Keratinocyte (primary cell): ENCODE measurements at regions not wholly inside any gene's neighbourhood (a gene's known extent, or its start where the extent isn't known, plus 50 kb on each side); places are given as distances from the start of the nearest gene placed in this dataset.

ENCODE experiments used
- DNase-seq: peaks from one replicate; pipeline ENCODE4 v3.0.0-alpha.2; 2011; ENCODE audit warnings: low read depth, missing footprints, low spot score
- FAIRE-seq: peaks from 2 replicates; lab custom pipeline; 2011; peaks lifted over from hg19 to GRCh38; lab: Jason Lieb, UNC
- H2AFZ ChIP-seq: 2 replicates; pipeline ENCODE4 v1.6.0; 2012; ENCODE audit warnings: low read length, control low read depth, inconsistent platforms; ENCODE audit not compliant: control insufficient read depth
- H3K27ac ChIP-seq: 2 replicates; pipeline ENCODE4 v1.5.1; 2011; ENCODE audit warnings: low read length; ENCODE audit not compliant: control insufficient read depth, insufficient read depth
- H3K27me3 ChIP-seq: 3 replicates; pipeline ENCODE4 v1.6.0; 2011; ENCODE audit warnings: low read length; ENCODE audit not compliant: control insufficient read depth, insufficient read depth; ENCODE audit errors: extremely low read depth
- H3K36me3 ChIP-seq, 2 experiments: 2 replicates in 1 of 2; 3 replicates in 1 of 2; pipeline ENCODE4 v1.5.1; 2011; ENCODE audit warnings: low read length in 2 of 2, mild to moderate bottlenecking in 1 of 2; ENCODE audit not compliant: control insufficient read depth in 2 of 2, insufficient read depth in 2 of 2; ENCODE audit errors: extremely low read depth in 1 of 2
- H3K4me1 ChIP-seq: 3 replicates; pipeline ENCODE4 v1.5.1; 2011; ENCODE audit warnings: low read length; ENCODE audit not compliant: control insufficient read depth, insufficient read depth; ENCODE audit errors: extremely low read depth
- H3K4me2 ChIP-seq: 3 replicates; pipeline ENCODE4 v1.6.0; 2011; ENCODE audit warnings: low read depth, low read length; ENCODE audit not compliant: control insufficient read depth, insufficient read depth; ENCODE audit errors: extremely low read depth
- H3K4me3 ChIP-seq, 3 experiments: fragments of 200-600 bp in 1 of 3; sonication (generic) in 1 of 3; 2 replicates in 2 of 3; 3 replicates in 1 of 3; pipeline ENCODE4 v1.5.1; 2011 to 2016; ENCODE audit warnings: low read length in 3 of 3, mild to moderate bottlenecking in 3 of 3, control low read depth in 2 of 3, inconsistent platforms in 1 of 3, low read depth in 1 of 3, mixed read lengths in 1 of 3, mixed run types in 1 of 3, moderate library complexity in 1 of 3; ENCODE audit not compliant: control insufficient read depth in 2 of 3, insufficient read depth in 2 of 3; ENCODE audit errors: extremely low read depth in 1 of 3
- H3K79me2 ChIP-seq: 2 replicates; pipeline ENCODE4 v1.6.0; 2012; ENCODE audit warnings: low read length; ENCODE audit not compliant: control insufficient read depth, insufficient read depth
- H3K9ac ChIP-seq: 3 replicates; pipeline ENCODE4 v1.6.0; 2011; ENCODE audit warnings: low read length; ENCODE audit not compliant: control insufficient read depth, insufficient read depth; ENCODE audit errors: extremely low read depth
- H3K9me1 ChIP-seq: 3 replicates; pipeline ENCODE4 v1.6.0; 2011; ENCODE audit warnings: low read length; ENCODE audit not compliant: control insufficient read depth, insufficient read depth; ENCODE audit errors: extremely low read depth
- H3K9me3 ChIP-seq: 2 replicates; pipeline ENCODE4 v1.5.1; 2012; ENCODE audit warnings: low read depth, low read length; ENCODE audit not compliant: control insufficient read depth
- H4K20me1 ChIP-seq: 3 replicates; pipeline ENCODE4 v1.6.0; 2011; ENCODE audit warnings: low read length; ENCODE audit not compliant: control insufficient read depth, insufficient read depth; ENCODE audit errors: extremely low read depth
- CTCF ChIP-seq, 3 experiments: IDR thresholded peaks in 1 of 3; conservative IDR thresholded peaks in 1 of 3; optimal IDR thresholded peaks in 1 of 3; 2 replicates in 2 of 3; 3 replicates in 1 of 3; pipeline versions ENCODE3 to v1.5.1; 2011; ENCODE audit warnings: low read length in 3 of 3, mild to moderate bottlenecking in 3 of 3, moderate library complexity in 2 of 3, control low read depth in 1 of 3, inconsistent platforms in 1 of 3; ENCODE audit not compliant: insufficient read depth in 2 of 3; ENCODE audit errors: extremely low read depth in 1 of 3
- EZH2 ChIP-seq: IDR thresholded peaks from one replicate; pipeline ENCODE4 v1.6.1; 2012; ENCODE audit warnings: inconsistent platforms, mild to moderate bottlenecking, low read length, moderate library complexity
- dilution Hi-C: fragments of 300-500 bp; cut with MboI; formaldehyde crosslinking; loops from one replicate; pipeline ENCODE4 v1.7.0; 2020; ENCODE audit warnings: low sequenced_read_pairs; ENCODE audit not compliant: extremely low pct_ligation_motif_present

DNA sequence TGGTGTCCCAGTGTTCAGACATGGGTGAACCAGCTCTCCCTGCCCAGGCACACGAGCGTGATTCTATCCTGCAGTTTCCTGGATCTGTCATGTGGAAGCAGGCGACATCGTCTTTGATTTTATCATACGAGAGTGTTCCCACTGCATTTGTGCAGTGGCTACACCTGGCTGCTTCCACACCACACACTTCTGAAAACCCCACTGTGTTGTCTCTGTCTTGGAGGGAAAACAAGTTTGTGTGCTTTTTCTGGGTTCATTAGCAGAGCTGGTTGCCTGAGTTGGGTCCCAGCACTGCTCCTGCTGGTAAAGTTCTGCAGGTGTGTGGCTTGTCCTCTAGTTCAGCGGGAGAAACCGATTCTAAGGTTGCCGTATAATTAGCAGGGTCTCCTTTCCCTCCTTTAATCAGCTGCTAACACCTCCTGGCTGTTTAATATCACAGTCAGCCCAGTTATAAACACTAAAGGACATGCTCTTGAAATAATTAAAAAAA lies 58.5 kb upstream of the TWIST2 start:
- no peak for DNase-seq
- no peaks in the 10 kb centered on the region for H4K20me1 ChIP-seq
- dilution Hi-C loops = no loop called here
- FAIRE-seq = no peak
- no peaks in the 10 kb centered on the region for H3K79me2 ChIP-seq
- no peak overlapping the region for H3K4me2 ChIP-seq
- no peaks in the 10 kb centered on the region for H3K9me1 ChIP-seq
- H3K4me3 ChIP-seq = no peak overlapping the region
- H2AFZ ChIP-seq = no peak overlapping the region
- H3K27ac ChIP-seq = no peak overlapping the region
- no peaks in the 10 kb centered on the region for H3K36me3 ChIP-seq
- TF ChIP-seq CTCF (optimal IDR thresholded peaks at IDR 0.05 in 1 of 3, IDR thresholded peaks at IDR 0.05 in 1 of 3, conservative IDR thresholded peaks at IDR 0.05 in 1 of 3; ENCODE audit: extremely low read depth in 1 of 3, insufficient read depth in 2 of 3, low read length in 3 of 3) (no peak), EZH2 (no peak)
- H3K9me3 ChIP-seq = no peaks in the 10 kb centered on the region
- no peaks in the 10 kb centered on the region for H3K4me1 ChIP-seq
- H3K27me3 ChIP-seq = peaks cover 3% of the 10 kb centered on the region
- H3K9ac ChIP-seq = no peak overlapping the region

GRCh38 chr2:238790126-238790832 lies 57.6 kb upstream of the TWIST2 start:
- no peak overlapping the region for H3K4me2 ChIP-seq
- no peaks in the 10 kb centered on the region for H3K36me3 ChIP-seq
- FAIRE-seq = no peak
- no peak overlapping the region for H3K27ac ChIP-seq
- H3K9me1 ChIP-seq = no peaks in the 10 kb centered on the region
- TF ChIP-seq EZH2 (no peak), CTCF (optimal IDR thresholded peaks at IDR 0.05 in 1 of 3, IDR thresholded peaks at IDR 0.05 in 1 of 3, conservative IDR thresholded peaks at IDR 0.05 in 1 of 3; ENCODE audit: extremely low read depth in 1 of 3, insufficient read depth in 2 of 3, low read length in 3 of 3) (no peak)
- dilution Hi-C loops = no loop called here
- no peak overlapping the region for H3K9ac ChIP-seq
- H3K4me3 ChIP-seq = no peak overlapping the region
- peaks cover 3% of the 10 kb centered on the region for H3K27me3 ChIP-seq
- no peaks in the 10 kb centered on the region for H3K4me1 ChIP-seq
- no peak overlapping the region for H2AFZ ChIP-seq
- no peaks in the 10 kb centered on the region for H4K20me1 ChIP-seq
- H3K9me3 ChIP-seq = no peaks in the 10 kb centered on the region
- no peak for DNase-seq
- H3K79me2 ChIP-seq = no peaks in the 10 kb centered on the region
